GM21515 (cell line): ENCODE measurements at regions not wholly inside any gene's neighbourhood (a gene's known extent, or its start where the extent isn't known, plus 50 kb on each side); places are given as distances from the start of the nearest gene placed in this dataset.

ENCODE experiments used
- ATAC-seq: cut with Tn5 transposase; IDR thresholded peaks from one replicate; pipeline ENCODE4 v1.9.1; 2021; ENCODE audit not compliant: unreplicated experiment

GRCh38 chr2:2839393-2839781 lies 508.3 kb upstream of the MYT1L start:
- no peak for ATAC-seq

- no peak for ATAC-seq
Observed at GRCh38 chr2:2838548-2838845, 507.4 kb upstream of the MYT1L start.

GRCh38 chr2:2837746-2838547 lies 506.9 kb upstream of the MYT1L start:
- no peak for ATAC-seq

- ATAC-seq = no peak
Observed at GRCh38 chr2:2836343-2837070, 505.4 kb upstream of the MYT1L start.

- no peak for ATAC-seq
Observed at GRCh38 chr2:2834516-2835254, 503.6 kb upstream of the MYT1L start.

DNA sequence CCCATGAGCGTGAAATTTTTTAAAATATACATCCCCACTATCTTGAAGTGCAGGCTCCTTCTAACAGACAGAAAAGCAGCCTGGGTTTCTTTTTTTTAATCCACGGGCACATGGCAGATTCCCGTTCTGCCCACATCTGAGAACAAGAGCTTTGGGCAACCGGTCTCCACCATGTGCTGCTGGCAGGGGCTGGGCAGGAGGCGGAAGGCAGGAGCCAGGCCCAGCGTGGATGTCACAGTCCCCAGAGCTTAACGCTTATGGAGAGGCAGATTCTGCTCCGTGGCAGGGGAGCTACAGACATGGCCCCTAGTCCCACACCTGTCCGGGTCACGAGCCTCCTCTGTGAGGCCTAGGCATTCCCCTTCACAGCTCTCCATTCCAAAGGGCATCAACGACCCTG lies 503.0 kb upstream of the MYT1L start:
- no peak for ATAC-seq

GRCh38 chr2:2832657-2833056 lies 501.6 kb upstream of the MYT1L start:
- ATAC-seq = no peak

DNA sequence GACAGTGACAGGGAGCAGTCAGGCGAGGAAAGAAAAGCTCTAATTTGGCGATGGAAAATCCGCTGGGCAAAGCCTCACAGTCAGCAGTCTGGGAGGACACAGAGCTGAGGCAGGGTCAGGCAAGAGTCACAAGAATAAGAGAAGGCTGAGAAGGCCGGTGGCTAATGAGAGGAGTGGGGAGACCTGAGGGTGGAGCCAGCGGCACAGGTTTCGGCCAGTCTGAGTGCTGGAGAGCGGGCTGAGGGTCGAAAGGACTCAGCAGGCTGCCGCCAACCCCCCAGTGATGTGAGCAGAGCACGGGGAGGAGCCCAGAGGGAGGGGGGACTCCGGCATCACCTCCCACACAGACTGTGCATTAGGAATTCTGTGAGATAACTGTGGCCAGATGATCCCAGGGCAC lies 500.6 kb upstream of the MYT1L start:
- ATAC-seq = no peak

- ATAC-seq = no peak
Observed at GRCh38 chr2:2830576-2830975, 499.5 kb upstream of the MYT1L start.

DNA sequence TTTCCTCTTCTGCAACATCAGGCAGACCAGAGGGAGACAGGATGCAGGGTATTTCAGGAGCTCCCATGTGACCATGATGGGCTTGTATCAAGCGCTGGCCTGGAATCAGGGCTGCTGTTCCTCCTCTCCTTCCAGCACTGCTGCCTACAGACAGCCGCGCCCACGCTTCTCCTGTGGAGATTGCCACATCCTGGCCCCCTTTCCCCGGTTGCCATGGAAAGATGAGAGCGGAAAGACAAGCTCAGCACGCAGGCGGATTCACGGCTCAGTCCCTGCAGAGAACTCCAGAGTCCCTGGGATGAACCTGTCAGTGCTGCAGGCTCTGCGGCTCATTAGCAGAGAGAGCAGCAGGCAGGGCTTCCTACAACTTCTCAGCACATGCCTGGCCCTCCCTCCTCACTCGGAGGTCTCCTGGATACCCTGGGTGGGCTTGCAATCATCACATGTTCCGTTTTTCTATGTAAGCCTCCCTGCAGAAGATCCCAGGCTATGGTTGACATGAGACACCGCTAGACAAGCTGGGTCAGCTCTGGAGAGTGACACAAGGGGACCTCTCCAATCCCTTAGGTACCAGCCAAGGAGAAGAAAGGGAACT lies 497.8 kb upstream of the MYT1L start:
- no peak for ATAC-seq

DNA sequence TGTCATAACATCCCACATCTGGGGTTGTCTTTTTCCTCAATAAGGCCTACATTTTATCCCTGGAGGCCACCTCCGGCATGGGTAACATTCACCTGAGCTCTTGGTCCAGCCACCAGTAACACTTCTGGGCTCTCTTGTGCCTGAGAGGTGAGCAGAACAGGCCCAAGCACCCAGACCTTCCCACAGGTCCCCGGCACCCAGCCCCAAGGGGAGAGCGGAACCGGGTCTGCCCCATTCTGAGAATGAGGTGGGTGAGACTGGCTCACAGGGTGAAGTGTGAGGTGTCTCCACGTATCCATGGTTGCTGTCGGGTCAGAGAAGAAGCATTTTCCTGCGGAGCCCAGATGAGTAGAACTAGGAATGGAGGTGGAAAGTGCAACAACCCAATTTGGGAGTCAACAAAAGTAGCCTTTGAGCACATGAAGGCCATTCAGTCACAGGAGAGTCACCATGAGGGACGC lies 496.7 kb upstream of the MYT1L start:
- no peak for ATAC-seq

DNA sequence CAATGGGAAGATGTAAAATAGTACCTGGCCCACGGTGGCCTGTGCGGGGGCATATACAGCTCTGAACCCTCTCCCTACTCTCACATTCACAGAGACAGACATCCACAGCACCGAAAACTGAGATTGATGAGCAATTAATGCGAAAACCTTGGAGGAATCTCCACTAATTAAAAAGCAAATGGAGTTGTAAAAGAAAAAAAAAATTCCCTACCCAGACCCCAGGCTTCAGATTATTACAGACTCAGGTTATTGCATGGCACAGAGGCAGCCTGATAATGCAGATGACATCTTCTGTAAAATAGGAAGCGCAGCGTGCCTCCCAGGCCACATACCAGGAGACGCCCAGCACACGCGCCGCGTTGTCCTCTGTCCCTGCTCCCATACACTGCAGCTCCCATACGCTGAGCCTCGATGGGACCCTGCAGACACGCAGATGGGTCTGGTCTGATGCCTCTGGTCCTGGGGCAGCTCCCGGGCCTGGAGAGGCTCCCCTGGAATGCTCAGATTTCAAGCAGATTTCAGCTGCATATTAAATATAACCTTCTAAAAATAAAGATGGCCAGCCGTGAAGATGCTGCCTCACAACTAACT lies 496.1 kb upstream of the MYT1L start:
- ATAC-seq = no peak

GRCh38 chr2:2826621-2827020 lies 495.5 kb upstream of the MYT1L start:
- ATAC-seq = no peak

- no peak for ATAC-seq
Observed at GRCh38 chr2:2826209-2826551, 495.1 kb upstream of the MYT1L start.

DNA sequence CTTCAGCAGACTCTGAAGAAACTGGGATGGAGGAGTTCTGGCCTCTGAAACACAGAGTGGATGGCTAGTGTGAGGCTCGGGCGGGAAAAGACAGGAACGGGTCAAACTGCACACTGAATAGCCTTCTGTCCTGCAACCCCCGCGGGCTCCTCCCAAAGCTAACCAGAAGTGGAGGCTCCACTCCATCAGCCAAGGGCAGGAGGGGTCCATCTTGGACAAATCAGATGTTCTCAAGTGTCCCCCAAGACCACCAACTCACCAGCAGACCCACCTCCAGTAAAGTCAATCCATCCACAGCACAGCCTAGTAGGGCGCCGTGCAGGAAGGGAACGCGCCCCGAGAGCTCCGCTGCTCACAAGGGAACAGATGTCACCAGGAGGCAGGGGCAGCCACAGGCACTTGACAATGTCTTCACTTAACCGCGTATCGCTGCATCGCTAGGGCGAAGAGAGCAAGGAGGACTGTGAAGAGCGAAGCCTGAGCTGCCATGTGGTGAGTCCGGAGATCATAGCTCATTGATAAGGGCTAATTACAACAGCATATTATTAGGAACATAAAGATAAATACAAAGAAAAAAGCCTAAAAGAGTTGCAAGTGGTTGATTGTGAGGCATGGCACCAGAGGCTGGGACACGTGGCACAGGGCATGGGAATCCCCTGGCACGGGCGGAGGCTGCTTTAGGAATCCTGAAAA lies 494.6 kb upstream of the MYT1L start:
- no peak for ATAC-seq

GRCh38 chr2:2825062-2825461 lies 494.0 kb upstream of the MYT1L start:
- ATAC-seq = no peak

GRCh38 chr2:2824588-2824987 lies 493.5 kb upstream of the MYT1L start:
- no peak for ATAC-seq

GRCh38 chr2:2823061-2823753 lies 492.1 kb upstream of the MYT1L start:
- ATAC-seq = no peak

GRCh38 chr2:2822143-2822542 lies 491.1 kb upstream of the MYT1L start:
- ATAC-seq = no peak

DNA sequence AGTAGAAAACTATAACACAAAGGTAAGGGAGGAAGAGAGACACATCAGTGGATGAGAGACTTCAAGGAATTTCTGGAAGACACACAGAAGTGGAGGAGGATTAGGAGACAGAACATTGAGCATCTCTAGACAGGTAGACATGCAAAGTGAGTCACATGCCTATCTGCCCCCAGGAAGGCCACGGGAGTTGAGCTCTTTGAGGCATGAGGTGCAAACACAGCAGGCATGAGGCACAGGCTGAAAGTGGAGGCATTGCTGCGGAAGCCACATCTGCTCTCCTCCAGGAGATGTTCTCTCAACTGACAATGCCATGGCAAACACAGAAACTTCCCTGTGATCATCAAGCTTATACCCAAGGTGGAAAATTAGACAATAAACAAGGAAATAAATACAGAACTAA lies 481.6 kb upstream of the MYT1L start:
- no peak for ATAC-seq
